GM12878 (cell line): ENCODE measurements at regions not wholly inside any gene's neighbourhood (a gene's known extent, or its start where the extent isn't known, plus 50 kb on each side); places are given as distances from the start of the nearest gene placed in this dataset.

Experiments used
- ATAC-seq: fragments of 200-7000 bp; cut with Tn5 transposase; 3 replicates; pipeline ENCODE4 v1.9.1; 2020; ENCODE audit warnings: mild to moderate bottlenecking, moderate library complexity
- BruUV-seq: library from RNA; stranded (reverse); fragments of 400-500 nt; replicated peaks from 2 replicates; lab custom pipeline; 2021; lab: Mats Ljungman, UMichigan
- CTCF ChIA-PET: fragments of 300-600 bp; sonication (Branson Sonifier 250); formaldehyde crosslinking; extraction: SDS; loops from one replicate; lab custom pipeline; 2021; ENCODE audit warnings: inconsistent platforms; lab: Yijun Ruan, JAX
- POLR2A ChIA-PET: fragments of 350-600 bp; formaldehyde crosslinking; extraction: SDS; loops from one replicate; lab custom pipeline; 2021; ENCODE audit warnings: inconsistent platforms; lab: Charles Lee
- RAD21 ChIA-PET: fragments of 300-600 bp; sonication (Branson Sonifier 250); formaldehyde crosslinking; loops from one replicate; lab custom pipeline; 2023; ENCODE audit warnings: antibody characterized with exemption; ENCODE audit not compliant: unreplicated experiment; lab: Charles Lee
- SMC1A ChIA-PET: fragments of 300-600 bp; sonication (Branson Sonifier 250); formaldehyde crosslinking; loops from one replicate; lab custom pipeline; 2023; ENCODE audit not compliant: unreplicated experiment, uncharacterized antibody; lab: Charles Lee
- DNase-seq: peaks from one replicate; pipeline ENCODE4 v3.0.0-alpha.2; 2011; ENCODE audit warnings: low read depth, low spot score
- FAIRE-seq: peaks from 3 replicates; lab custom pipeline; 2011; peaks lifted over from hg19 to GRCh38; lab: Jason Lieb, UNC
- H2AFZ ChIP-seq: 2 replicates; pipeline ENCODE4 v1.6.0; 2011; ENCODE audit warnings: low read depth, low read length, control low read depth; ENCODE audit not compliant: control insufficient read depth
- H3K27ac ChIP-seq: 2 replicates; pipeline ENCODE4 v1.5.1; 2011; ENCODE audit warnings: control low read depth; ENCODE audit not compliant: control insufficient read depth, insufficient read depth
- H3K27me3 ChIP-seq, 2 experiments: replicated peaks in 1 of 2; 2 replicates each; pipeline versions ENCODE4 v1.6.0 to v1.6.1; 2011; ENCODE audit warnings: low read length in 1 of 2; ENCODE audit not compliant: control insufficient read depth in 2 of 2, insufficient read depth in 2 of 2
- H3K36me3 ChIP-seq, 2 experiments: 2 replicates each; pipeline ENCODE4 v1.5.1; 2011; ENCODE audit warnings: low read length in 1 of 2; ENCODE audit not compliant: control insufficient read depth in 2 of 2, insufficient read depth in 2 of 2
- H3K4me1 ChIP-seq: 2 replicates; pipeline ENCODE4 v1.6.1; 2011; ENCODE audit warnings: mild to moderate bottlenecking, low read length, moderate library complexity, mixed read lengths; ENCODE audit not compliant: control insufficient read depth, insufficient read depth
- H3K4me2 ChIP-seq: 2 replicates; pipeline ENCODE4 v1.6.0; 2011; ENCODE audit warnings: control low read depth; ENCODE audit not compliant: control insufficient read depth, insufficient read depth
- H3K4me3 ChIP-seq: fragments of 200-600 bp; sonication (generic); 2 replicates; pipeline ENCODE4 v1.5.1; 2016
- H3K79me2 ChIP-seq: 2 replicates; pipeline ENCODE4 v1.6.0; 2011; ENCODE audit warnings: low read length; ENCODE audit not compliant: control insufficient read depth, insufficient read depth
- H3K9ac ChIP-seq: 2 replicates; pipeline ENCODE4 v1.8.0; 2011; ENCODE audit warnings: low read length, control low read depth, mixed read lengths; ENCODE audit not compliant: control insufficient read depth, insufficient read depth
- H3K9me3 ChIP-seq: replicated peaks from 3 replicates; pipeline ENCODE4 v1.5.1; 2011; ENCODE audit warnings: mild to moderate bottlenecking, low read length; ENCODE audit not compliant: control insufficient read depth, insufficient read depth
- H4K20me1 ChIP-seq: 2 replicates; pipeline ENCODE4 v1.6.0; 2011; ENCODE audit not compliant: control insufficient read depth, insufficient read depth
- CREM ChIP-seq: IDR thresholded peaks from 2 replicates; pipeline ENCODE4 v1.6.1; 2014; ENCODE audit warnings: antibody characterized with exemption, low read depth
- E2F4 ChIP-seq: IDR thresholded peaks from 2 replicates; pipeline ENCODE4 v1.6.1; 2012; ENCODE audit warnings: low read depth, low read length, improper control_type of control experiment
- IKZF2 ChIP-seq, 2 experiments: fragments of 450-650 bp; IDR thresholded peaks; 2 replicates each; pipeline ENCODE4 v1.6.1; 2017; ENCODE audit warnings: mild to moderate bottlenecking in 2 of 2, moderate library complexity in 2 of 2
- IRF4 ChIP-seq: IDR thresholded peaks from 2 replicates; pipeline ENCODE4 v1.6.1; 2011; ENCODE audit warnings: low read depth, low read length
- KLF5 ChIP-seq: fragments of 450-650 bp; IDR thresholded peaks from 2 replicates; pipeline ENCODE4 v1.6.1; 2014; ENCODE audit warnings: mild to moderate bottlenecking; ENCODE audit not compliant: partially characterized antibody
- NFYA ChIP-seq: IDR thresholded peaks from 2 replicates; pipeline ENCODE4 v1.6.1; 2011; ENCODE audit warnings: low read depth, mild to moderate bottlenecking, low read length, improper control_type of control experiment, borderline replicate concordance
- POLR2AphosphoS2 ChIP-seq: IDR thresholded peaks from 2 replicates; pipeline ENCODE4 v1.6.1; 2011; ENCODE audit warnings: low read depth, mild to moderate bottlenecking, low read length, improper control_type of control experiment, moderate library complexity
- RBBP5 ChIP-seq: fragments of 200-600 bp; sonication (generic); conservative IDR thresholded peaks from 2 replicates; pipeline ENCODE4 v1.6.1; 2016
- RFX5 ChIP-seq: IDR thresholded peaks from 2 replicates; pipeline ENCODE4 v1.6.1; 2011; ENCODE audit warnings: low read depth, low read length, improper control_type of control experiment
- STAT3 ChIP-seq: IDR thresholded peaks from 2 replicates; pipeline ENCODE4 v1.6.1; 2011; ENCODE audit warnings: low read depth, low read length, improper control_type of control experiment
- ZNF592 ChIP-seq: fragments of 450-650 bp; IDR thresholded peaks from 2 replicates; pipeline ENCODE4 v1.6.1; 2017; ENCODE audit warnings: mild to moderate bottlenecking, moderate library complexity
- WGBS: methylation state at CpG from one replicate; pipeline ENCODE4 v1.1.6; 2016; ENCODE audit warnings: low lambda C conversion rate; ENCODE audit not compliant: insufficient replicate concordance, insufficient coverage; ENCODE audit errors: missing lambda C conversion rate; 5-methylcytosine and 5-hydroxymethylcytosine counted together
- in situ Hi-C: fragments of 300-500 bp; cut with MboI; formaldehyde crosslinking; loops from 9 replicates; pipeline ENCODE4 v1.14.3; 2018; ENCODE audit warnings: mixed read lengths
- intact Hi-C: fragments of 100-400 bp; cut with micrococcal nuclease; formaldehyde crosslinking; loops from one replicate; pipeline ENCODE4 v1.14.2; 2022; ENCODE audit not compliant: unreplicated experiment

DNA sequence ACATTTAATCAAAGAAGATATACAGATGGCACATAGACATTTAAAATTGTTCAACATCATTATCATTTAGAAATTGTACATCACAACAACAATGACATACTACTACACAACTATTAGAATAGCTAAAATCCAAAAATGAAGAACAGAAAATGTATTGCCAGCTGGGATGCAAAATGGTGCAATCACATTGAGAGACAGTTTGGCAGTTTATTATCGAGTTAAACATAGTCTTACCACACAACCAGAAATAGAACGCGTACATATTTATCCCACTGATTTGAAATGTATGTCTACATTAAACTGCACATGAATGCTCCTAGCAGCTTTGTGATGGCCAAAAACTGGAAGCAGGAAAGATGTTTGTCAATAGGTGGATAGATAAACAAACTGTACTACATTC lies 791.5 kb upstream of the MGAT4C start:
- no peak overlapping the region for H2AFZ ChIP-seq
- DNase-seq (no peak), FAIRE-seq (no peak), ATAC-seq (no peak)
- intact Hi-C loops (no loop called here), in situ Hi-C loops (no loop called here)
- H3K4me3 ChIP-seq = no peak overlapping the region
- H3K4me2 ChIP-seq = no peak overlapping the region
- SMC1A ChIA-PET = no interaction called here
- POLR2A ChIA-PET = no interaction called here
- BruUV-seq = no TSS peak
- CTCF ChIA-PET = no interaction called here
- RAD21 ChIA-PET = no interaction called here
- H4K20me1 ChIP-seq = no peaks in the 10 kb centered on the region
- no peaks in the 10 kb centered on the region for H3K79me2 ChIP-seq
- H3K9me3 ChIP-seq = no peaks in the 10 kb centered on the region
- H3K27me3 ChIP-seq = no peaks in the 10 kb centered on the region
- WGBS = 67% methylated on average over 3 of the region's 3 CpGs
- no peaks in the 10 kb centered on the region for H3K36me3 ChIP-seq
- no peaks in the 10 kb centered on the region for H3K4me1 ChIP-seq
- no peak overlapping the region for H3K27ac ChIP-seq
- no peak overlapping the region for H3K9ac ChIP-seq
- no peak for TF ChIP-seq RBBP5
- no peak for TF ChIP-seq NFYA
- TF ChIP-seq STAT3 = no peak
- no peak for TF ChIP-seq E2F4
- TF ChIP-seq CREM = no peak
- no peak for TF ChIP-seq KLF5
- no peak for TF ChIP-seq IRF4
- no peak for TF ChIP-seq RFX5

GRCh38 chr12:87039536-87039935 lies 783.3 kb upstream of the MGAT4C start:
- DNase-seq (no peak), FAIRE-seq (no peak), ATAC-seq (no peak)
- 4% methylated on average over 1 of the region's 1 CpG for WGBS
- Histone ChIP-seq H3K9me3 (no peaks in the 10 kb centered on the region), H3K79me2 (no peaks in the 10 kb centered on the region), H3K27ac (no peak overlapping the region), H3K4me1 (no peaks in the 10 kb centered on the region), H2AFZ (no peak overlapping the region), H3K36me3 (no peaks in the 10 kb centered on the region), H3K4me3 (no peak overlapping the region), H3K27me3 (no peaks in the 10 kb centered on the region), H3K9ac (no peak overlapping the region), H3K4me2 (no peak overlapping the region), H4K20me1 (no peaks in the 10 kb centered on the region)
- ChIA-PET POLR2A (no interaction called here), RAD21 (no interaction called here), SMC1A (no interaction called here), CTCF (no interaction called here)
- in situ Hi-C loops (no loop called here), intact Hi-C loops (no loop called here)
- no TSS peak for BruUV-seq
- TF ChIP-seq IKZF2 (IDR thresholded peaks at IDR 0.05) (no peak), POLR2AphosphoS2 (no peak), CREM (no peak), ZNF592 (no peak)
